Panc1 (cell line): ENCODE measurements at regions not wholly inside any gene's neighbourhood (a gene's known extent, or its start where the extent isn't known, plus 50 kb on each side); places are given as distances from the start of the nearest gene placed in this dataset.

Source experiments
- ATAC-seq: fragments of 200-7000 bp; cut with Tn5 transposase; 2 replicates; pipeline ENCODE4 v1.9.1; 2020; ENCODE audit warnings: mild to moderate bottlenecking, moderate library complexity
- BruUV-seq: library from RNA; stranded (reverse); fragments of 400-500 nt; replicated peaks from 2 replicates; lab custom pipeline; 2021; lab: Mats Ljungman, UMichigan
- CTCF ChIA-PET: fragments of 300-600 bp; sonication (Branson Sonifier 250); formaldehyde crosslinking; loops from one replicate; lab custom pipeline; 2022; ENCODE audit warnings: antibody characterized with exemption; lab: Charles Lee
- POLR2A ChIA-PET: fragments of 300-600 bp; sonication (Branson Sonifier 250); formaldehyde crosslinking; loops from one replicate; lab custom pipeline; 2022; ENCODE audit warnings: antibody characterized with exemption; lab: Charles Lee
- DNase-seq: peaks from one replicate; pipeline ENCODE4 v3.0.0-alpha.2; 2010; ENCODE audit warnings: low read depth, low spot score
- H3K27ac ChIP-seq: 2 replicates; pipeline ENCODE4 v1.5.1; 2011; ENCODE audit warnings: mild to moderate bottlenecking, low read length, inconsistent platforms
- H3K27me3 ChIP-seq: fragments of 200-500 bp; sonication (Bioruptor generic); 2 replicates; pipeline ENCODE4 v1.6.0; 2014; ENCODE audit warnings: low read length, inconsistent platforms; ENCODE audit not compliant: control insufficient read depth, insufficient read depth
- H3K36me3 ChIP-seq: fragments of 200-500 bp; sonication (Bioruptor generic); 2 replicates; pipeline ENCODE4 v1.5.1; 2014; ENCODE audit warnings: inconsistent platforms, mild to moderate bottlenecking, low read length, moderate library complexity; ENCODE audit not compliant: control insufficient read depth, insufficient read depth
- H3K4me1 ChIP-seq: 2 replicates; pipeline ENCODE4 v1.5.1; 2011; ENCODE audit warnings: inconsistent platforms, mild to moderate bottlenecking, low read length, moderate library complexity; ENCODE audit not compliant: control insufficient read depth, insufficient read depth
- H3K4me3 ChIP-seq, 2 experiments: 2 replicates each; pipeline ENCODE4 v1.5.1; 2011 to 2012; ENCODE audit warnings: low read depth in 2 of 2, low read length in 2 of 2, mild to moderate bottlenecking in 2 of 2, inconsistent platforms in 1 of 2, moderate library complexity in 1 of 2
- H3K9me3 ChIP-seq: fragments of 200-500 bp; sonication (Bioruptor generic); 2 replicates; pipeline ENCODE4 v1.5.1; 2014; ENCODE audit warnings: low read depth, mild to moderate bottlenecking, inconsistent platforms, low read length, moderate library complexity; ENCODE audit not compliant: control insufficient read depth, insufficient read depth
- POLR2AphosphoS5 ChIP-seq: IDR thresholded peaks from 2 replicates; pipeline ENCODE4 v1.6.1; 2012; ENCODE audit warnings: mild to moderate bottlenecking, low read depth, low read length, moderate library complexity
- SIN3A ChIP-seq: IDR thresholded peaks from 2 replicates; pipeline ENCODE4 v1.6.1; 2012; ENCODE audit warnings: low read depth, mild to moderate bottlenecking, low read length, moderate library complexity, borderline replicate concordance; ENCODE audit not compliant: insufficient read depth
- TCF7L2 ChIP-seq: IDR thresholded peaks from 2 replicates; pipeline ENCODE4 v1.6.1; 2011; ENCODE audit warnings: mild to moderate bottlenecking, low read depth, low read length, inconsistent platforms
- in situ Hi-C: cut with HindIII; loops from 2 replicates; pipeline ENCODE4 v1.10.0; 2016; ENCODE audit warnings: low sequenced_read_pairs, low pct_unique_long_range_greater_than_20kb
- intact Hi-C: fragments of 100-400 bp; cut with micrococcal nuclease; formaldehyde crosslinking; loops from one replicate; pipeline ENCODE4 v1.10.0; 2022; ENCODE audit not compliant: unreplicated experiment
- TF ChIP-seq, protein P1 (sequence below): fragments of 450-650 bp; IDR thresholded peaks from 2 replicates; pipeline ENCODE4 v1.5.1; 2017; ENCODE audit warnings: mild to moderate bottlenecking
- TF ChIP-seq, protein P2 (sequence below), 2 experiments: IDR thresholded peaks; 2 replicates each; pipeline ENCODE4 v1.6.1; 2011 to 2012; ENCODE audit warnings: low read depth in 2 of 2, control low read depth in 1 of 2, low read length in 1 of 2, mild to moderate bottlenecking in 1 of 2, moderate library complexity in 1 of 2; ENCODE audit not compliant: insufficient read depth in 1 of 2

DNA sequence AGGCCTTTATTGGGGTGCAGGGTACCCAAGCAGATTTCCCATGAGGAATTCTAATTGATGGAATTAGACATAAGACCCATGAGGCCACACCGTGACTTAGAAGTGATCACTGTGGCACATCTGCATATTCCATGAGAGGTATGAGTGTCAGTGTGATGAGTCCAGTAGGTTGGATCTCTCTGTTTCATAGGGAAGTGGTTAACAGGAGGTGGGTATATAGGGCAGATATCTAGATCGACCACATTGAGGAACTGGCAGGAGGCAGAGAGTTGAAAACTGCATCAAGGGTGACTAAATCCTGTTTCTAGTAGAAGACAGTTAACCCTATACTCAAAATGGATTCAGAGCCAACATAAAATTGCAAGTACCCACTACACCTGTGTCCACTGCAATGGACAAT, 68.6 kb upstream of the MIR17HG start:
- Histone ChIP-seq H3K36me3 (no peaks in the 10 kb centered on the region), H3K27me3 (no peaks in the 10 kb centered on the region), H3K9me3 (no peaks in the 10 kb centered on the region), H3K4me1 (no peaks in the 10 kb centered on the region), H3K27ac (no peak overlapping the region), H3K4me3 (no peak overlapping the region)
- ChIA-PET CTCF (no interaction called here), POLR2A (no interaction called here)
- DNase-seq = no peak
- ATAC-seq = no peak
- intact Hi-C loops (no loop called here), in situ Hi-C loops (no loop called here)
- BruUV-seq = no TSS peak
- TF ChIP-seq SIN3A (no peak), TCF7L2 (no peak), POLR2AphosphoS5 (no peak)
- TF ChIP-seq, protein P1, sequence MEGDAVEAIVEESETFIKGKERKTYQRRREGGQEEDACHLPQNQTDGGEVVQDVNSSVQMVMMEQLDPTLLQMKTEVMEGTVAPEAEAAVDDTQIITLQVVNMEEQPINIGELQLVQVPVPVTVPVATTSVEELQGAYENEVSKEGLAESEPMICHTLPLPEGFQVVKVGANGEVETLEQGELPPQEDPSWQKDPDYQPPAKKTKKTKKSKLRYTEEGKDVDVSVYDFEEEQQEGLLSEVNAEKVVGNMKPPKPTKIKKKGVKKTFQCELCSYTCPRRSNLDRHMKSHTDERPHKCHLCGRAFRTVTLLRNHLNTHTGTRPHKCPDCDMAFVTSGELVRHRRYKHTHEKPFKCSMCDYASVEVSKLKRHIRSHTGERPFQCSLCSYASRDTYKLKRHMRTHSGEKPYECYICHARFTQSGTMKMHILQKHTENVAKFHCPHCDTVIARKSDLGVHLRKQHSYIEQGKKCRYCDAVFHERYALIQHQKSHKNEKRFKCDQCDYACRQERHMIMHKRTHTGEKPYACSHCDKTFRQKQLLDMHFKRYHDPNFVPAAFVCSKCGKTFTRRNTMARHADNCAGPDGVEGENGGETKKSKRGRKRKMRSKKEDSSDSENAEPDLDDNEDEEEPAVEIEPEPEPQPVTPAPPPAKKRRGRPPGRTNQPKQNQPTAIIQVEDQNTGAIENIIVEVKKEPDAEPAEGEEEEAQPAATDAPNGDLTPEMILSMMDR = no peak
- TF ChIP-seq, protein P2, sequence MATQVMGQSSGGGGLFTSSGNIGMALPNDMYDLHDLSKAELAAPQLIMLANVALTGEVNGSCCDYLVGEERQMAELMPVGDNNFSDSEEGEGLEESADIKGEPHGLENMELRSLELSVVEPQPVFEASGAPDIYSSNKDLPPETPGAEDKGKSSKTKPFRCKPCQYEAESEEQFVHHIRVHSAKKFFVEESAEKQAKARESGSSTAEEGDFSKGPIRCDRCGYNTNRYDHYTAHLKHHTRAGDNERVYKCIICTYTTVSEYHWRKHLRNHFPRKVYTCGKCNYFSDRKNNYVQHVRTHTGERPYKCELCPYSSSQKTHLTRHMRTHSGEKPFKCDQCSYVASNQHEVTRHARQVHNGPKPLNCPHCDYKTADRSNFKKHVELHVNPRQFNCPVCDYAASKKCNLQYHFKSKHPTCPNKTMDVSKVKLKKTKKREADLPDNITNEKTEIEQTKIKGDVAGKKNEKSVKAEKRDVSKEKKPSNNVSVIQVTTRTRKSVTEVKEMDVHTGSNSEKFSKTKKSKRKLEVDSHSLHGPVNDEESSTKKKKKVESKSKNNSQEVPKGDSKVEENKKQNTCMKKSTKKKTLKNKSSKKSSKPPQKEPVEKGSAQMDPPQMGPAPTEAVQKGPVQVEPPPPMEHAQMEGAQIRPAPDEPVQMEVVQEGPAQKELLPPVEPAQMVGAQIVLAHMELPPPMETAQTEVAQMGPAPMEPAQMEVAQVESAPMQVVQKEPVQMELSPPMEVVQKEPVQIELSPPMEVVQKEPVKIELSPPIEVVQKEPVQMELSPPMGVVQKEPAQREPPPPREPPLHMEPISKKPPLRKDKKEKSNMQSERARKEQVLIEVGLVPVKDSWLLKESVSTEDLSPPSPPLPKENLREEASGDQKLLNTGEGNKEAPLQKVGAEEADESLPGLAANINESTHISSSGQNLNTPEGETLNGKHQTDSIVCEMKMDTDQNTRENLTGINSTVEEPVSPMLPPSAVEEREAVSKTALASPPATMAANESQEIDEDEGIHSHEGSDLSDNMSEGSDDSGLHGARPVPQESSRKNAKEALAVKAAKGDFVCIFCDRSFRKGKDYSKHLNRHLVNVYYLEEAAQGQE (IDR thresholded peaks at IDR 0.05; ENCODE audit: insufficient read depth in 1 of 2, low read depth in 2 of 2, low read length in 1 of 2) = no peak

DNA sequence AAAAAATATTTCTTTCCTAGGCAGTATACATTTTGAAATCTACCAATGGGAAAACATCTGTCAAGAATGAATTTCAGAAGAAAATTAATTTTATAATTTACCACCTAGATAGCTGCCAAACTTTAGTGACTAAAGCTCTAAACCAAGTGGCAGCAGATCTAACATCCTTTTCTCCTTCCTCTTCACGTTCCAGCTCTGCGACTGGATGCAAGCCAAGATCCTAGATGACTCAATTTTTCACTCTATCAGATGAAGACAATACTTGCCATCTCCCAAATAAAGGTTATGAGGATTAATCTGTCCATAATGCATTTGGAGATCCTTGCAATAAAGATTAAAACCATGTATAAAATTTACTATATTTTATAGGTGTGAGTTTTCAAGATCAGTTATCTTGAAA, 66.7 kb upstream of the MIR17HG start:
- no TSS peak for BruUV-seq
- CTCF ChIA-PET = no interaction called here

More for the DNA sequence above, 66.7 kb upstream of the MIR17HG start:
- TF ChIP-seq, protein P2 (IDR thresholded peaks at IDR 0.05; ENCODE audit: insufficient read depth in 1 of 2, low read depth in 2 of 2, low read length in 1 of 2) = no peak
- TF ChIP-seq, protein P1 = no peak
- Histone ChIP-seq H3K27ac (no peak overlapping the region), H3K36me3 (no peaks in the 10 kb centered on the region), H3K4me3 (no peak overlapping the region), H3K9me3 (no peaks in the 10 kb centered on the region), H3K27me3 (no peaks in the 10 kb centered on the region), H3K4me1 (no peaks in the 10 kb centered on the region)
- POLR2A ChIA-PET = no interaction called here
- in situ Hi-C loops (no loop called here), intact Hi-C loops (no loop called here)
- no peak for ATAC-seq
- no peak for DNase-seq
